GM21529 (cell line): ENCODE measurements at regions not wholly inside any gene's neighbourhood (a gene's known extent, or its start where the extent isn't known, plus 50 kb on each side); places are given as distances from the start of the nearest gene placed in this dataset.

ENCODE experiments used
- ATAC-seq: cut with Tn5 transposase; IDR thresholded peaks from one replicate; pipeline ENCODE4 v1.9.1; 2021; ENCODE audit not compliant: unreplicated experiment

DNA sequence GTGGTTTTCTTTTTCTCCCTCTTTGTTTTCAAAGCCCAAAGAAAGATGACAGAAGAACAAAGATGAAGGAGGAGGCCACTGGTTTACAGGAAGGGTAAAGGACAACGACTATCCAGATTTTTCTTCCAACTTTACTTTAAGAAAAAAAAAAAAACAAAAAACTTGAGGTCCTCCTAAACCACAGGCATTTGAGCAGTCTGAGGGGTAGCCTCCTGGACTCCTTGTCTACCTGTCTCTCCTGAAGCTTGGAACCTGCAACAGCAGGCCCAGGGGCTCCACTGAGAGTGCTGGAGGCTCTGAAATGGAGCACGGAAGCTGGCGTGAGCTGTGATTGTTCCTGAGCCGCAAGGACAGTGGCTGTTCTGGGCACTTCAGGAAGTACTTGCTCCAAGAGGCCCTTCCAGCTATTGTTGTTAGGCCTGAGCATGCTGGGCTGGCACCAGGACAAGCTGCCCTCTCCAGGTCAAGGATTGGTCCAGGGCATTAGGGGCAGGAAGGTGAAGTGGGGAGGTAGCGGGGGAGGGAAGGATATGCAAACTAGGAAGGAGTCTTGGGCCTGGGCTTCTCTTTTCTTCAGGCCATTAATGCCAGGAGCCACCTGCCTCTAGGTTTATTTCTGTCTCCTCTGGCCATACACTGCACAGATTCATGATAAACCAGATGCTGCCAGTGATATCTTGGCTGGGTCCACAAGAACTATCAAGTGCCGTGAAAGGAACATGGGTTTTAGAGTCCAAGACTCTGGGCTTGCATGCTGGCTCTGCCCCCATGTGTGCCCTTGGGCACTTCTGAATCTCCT, 147.3 kb downstream of the CCDC34 start:
- ATAC-seq: no peak

DNA sequence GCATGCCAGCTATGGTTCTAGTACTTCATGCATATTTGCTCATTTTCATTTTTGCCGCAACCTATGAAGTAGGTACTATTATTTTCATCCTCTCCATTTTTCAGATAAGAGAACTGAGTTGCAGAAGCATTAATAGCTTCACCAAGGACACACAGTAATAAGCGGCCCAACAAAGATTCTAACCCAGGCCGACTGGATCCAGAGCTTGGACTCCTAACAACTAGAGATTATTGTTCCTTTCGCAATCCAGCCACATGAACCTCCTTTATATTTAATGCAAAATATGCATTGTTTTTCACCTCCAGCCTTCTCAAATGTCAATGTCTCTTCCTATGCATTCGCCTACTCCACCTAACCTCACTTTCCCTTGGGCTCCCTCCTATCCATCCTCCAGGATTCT, 148.3 kb downstream of the CCDC34 start:
- no peak for ATAC-seq

GRCh38 chr11:27213232-27213660, 149.8 kb downstream of the CCDC34 start:
- ATAC-seq: peak; percentile 32

DNA sequence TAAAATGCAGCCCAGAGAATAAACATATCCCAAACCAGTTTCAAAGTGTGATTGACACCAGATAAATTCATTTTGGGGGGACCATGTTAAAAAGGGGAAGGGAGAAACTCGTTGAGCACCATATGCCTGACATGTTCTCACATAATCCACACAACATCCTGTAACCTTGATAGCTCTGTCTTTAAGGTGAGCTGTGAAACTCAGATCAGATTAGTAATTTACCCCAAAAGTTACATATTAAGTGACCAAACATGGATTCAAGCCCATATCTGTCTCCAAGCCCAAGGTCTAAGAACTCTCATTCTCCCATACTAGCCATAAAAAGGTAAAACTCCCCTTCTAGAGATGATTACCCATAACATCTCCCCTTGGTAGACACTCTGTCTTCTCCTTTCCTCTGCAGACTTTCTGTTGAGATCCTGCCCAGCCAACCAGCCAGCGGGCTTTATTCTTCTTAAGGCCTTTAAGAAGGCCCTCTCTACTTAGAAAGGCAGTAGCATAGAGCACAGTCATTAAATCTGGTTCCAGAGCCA, 150.7 kb downstream of the CCDC34 start:
- peak; percentile 30 for ATAC-seq

- ATAC-seq: no peak
Observed at GRCh38 chr11:27211370-27212127, 151.5 kb downstream of the CCDC34 start.

DNA sequence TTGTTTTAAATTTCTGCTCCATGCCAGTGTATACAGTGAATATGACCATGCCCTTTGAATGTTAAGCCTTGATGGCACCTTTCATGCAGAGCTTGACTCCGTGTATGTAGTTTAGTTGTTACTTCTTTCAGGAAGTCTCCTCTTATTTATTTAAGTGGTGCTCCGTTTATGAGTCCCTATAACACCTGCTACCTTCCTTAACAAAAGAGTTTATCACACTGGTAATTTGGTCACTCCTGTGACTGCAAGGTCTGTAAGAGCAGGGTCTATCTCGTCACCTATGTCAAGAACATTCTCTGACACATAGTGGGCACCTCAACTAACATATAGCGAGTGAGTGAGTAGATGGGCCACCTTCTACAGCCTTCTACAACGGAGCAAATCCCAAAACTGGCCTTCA, 152.5 kb downstream of the CCDC34 start:
- no peak for ATAC-seq

GRCh38 chr11:27209562-27210005, 153.4 kb downstream of the CCDC34 start:
- ATAC-seq: peak; percentile 48

DNA sequence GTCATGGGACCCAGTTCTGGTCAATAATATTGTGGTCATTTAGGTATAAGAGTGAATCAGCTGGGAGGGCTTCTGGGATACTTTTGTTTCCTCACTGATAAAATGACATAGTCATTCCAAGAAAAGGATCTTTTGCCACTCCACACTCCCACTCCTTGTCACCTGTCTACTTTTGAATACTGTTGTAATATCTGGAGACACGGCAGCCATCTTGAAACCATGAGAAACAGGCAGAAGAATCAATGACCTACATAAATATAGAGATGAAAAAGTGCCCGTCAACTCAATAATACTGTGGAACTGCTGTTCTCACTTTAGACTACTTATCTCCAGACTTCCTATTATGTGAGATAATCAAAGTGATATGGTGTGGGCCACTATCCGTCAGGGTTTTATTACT, 154.2 kb downstream of the CCDC34 start:
- ATAC-seq: no peak

GRCh38 chr11:27207025-27207650, 155.9 kb downstream of the CCDC34 start:
- ATAC-seq: no peak

DNA sequence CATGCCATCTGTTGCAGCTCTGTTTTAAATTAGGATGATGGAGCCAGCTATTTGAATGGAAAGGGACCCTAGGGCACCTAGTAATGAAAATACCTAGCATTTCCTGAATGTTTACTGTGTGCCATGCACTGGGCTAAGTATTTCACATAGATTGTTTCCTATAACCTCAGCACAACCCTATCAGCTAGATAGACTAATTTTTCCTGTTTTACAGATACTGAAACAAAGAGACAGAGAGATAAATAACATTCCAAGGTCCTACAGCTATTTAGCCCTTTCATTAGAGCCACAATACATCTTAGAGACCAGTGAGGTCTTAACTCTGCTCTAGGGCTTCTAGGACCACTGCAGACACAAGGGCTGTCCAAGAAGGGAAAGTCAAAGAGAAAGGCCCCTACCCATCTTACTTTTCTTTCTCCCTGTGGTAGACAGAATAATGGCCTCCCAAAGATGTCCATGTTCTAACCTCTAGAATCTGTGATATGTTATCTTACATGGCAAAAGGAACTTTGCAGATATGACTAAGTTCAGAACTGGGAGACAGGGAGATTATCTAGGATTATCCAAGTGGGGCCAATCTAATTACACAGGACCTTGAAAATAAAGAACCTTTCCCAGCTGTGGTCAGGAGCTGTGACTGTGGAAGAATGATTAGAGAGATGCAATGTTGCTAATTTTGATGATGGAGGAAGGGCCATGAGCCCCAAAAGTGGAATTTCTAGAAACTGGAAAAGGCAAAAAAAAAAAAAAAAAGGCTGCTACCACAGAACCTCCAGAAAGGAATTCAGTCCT, 157.0 kb downstream of the CCDC34 start:
- no peak for ATAC-seq

DNA sequence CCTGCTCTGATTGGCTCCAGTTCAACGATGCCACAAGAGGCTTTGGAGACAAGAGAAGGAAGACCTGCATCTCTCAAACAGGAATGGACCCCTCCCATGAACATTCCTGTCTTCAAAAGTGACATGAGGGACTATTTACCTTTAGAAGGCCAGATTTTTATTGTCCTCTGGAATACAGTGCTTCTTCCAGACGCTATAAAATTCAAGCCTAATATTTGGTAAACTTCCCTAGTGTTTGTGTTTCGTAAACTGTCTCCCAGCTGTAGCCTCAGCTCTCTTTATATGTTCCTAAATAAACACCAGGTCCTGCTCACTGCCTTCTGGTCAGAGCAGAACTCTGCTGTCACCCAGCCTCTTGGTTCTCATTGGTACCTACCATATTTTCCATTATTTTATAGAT, 157.8 kb downstream of the CCDC34 start:
- no peak for ATAC-seq

DNA sequence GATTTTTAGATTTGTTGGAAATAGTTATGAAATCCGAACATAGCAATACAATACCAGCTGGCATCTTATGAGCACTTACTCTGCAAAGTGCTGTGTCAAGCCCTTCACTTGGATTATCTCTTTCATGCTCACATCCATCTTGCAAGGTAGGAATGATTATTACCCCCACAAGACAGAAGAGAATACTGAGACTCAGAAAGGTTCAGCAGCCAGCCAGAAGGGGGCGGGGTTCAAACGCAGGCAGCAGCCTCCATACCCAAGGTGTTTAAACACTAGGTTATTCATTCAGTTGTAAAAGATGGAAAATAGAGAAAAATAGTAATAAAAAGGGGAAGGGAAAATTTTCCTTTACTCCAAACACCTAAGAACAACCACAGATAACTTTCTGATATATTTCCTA, 158.5 kb downstream of the CCDC34 start:
- ATAC-seq: no peak

- ATAC-seq: no peak
Observed at GRCh38 chr11:27203077-27203647, 159.9 kb downstream of the CCDC34 start.

DNA sequence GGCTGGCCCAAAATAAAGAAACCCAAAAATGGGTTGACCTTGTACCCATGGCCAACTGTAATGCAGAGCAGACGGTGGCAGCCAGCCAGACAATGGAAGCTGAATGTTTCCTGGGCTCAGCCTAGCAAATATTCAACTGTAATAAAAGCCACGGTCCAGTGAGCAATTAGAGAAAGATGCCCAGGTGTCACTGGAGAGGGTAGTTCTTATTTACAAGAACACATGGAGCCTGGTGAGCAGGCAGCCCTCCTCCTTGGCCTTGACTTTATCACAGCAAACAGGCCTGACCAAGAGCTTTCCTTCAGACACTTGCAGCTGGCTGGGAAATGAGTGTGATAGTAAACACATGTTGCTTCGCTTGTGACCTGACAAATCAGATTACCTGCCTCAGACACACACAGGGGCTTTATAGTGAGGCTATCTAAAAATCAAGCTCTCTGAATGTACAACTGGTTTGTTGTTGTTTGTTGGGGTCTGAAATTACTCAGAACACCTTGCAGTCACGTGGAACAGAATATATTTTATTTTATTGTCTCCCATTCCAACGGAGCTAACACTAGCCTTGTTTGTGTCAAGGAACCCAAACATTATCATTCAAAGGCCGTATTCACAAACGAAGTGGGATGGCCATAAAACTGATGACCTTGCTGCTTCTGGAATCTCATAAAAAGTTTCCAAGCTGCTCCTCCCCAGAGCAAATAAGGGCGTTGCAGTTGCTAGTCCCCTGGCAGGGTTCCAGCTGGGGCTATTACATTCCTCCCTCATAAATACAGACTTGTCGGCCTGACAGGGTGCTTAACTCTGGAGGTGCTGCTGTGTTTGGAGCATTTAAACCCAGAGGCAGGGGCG, 161.1 kb downstream of the BBOX1 start:
- no peak for ATAC-seq

DNA sequence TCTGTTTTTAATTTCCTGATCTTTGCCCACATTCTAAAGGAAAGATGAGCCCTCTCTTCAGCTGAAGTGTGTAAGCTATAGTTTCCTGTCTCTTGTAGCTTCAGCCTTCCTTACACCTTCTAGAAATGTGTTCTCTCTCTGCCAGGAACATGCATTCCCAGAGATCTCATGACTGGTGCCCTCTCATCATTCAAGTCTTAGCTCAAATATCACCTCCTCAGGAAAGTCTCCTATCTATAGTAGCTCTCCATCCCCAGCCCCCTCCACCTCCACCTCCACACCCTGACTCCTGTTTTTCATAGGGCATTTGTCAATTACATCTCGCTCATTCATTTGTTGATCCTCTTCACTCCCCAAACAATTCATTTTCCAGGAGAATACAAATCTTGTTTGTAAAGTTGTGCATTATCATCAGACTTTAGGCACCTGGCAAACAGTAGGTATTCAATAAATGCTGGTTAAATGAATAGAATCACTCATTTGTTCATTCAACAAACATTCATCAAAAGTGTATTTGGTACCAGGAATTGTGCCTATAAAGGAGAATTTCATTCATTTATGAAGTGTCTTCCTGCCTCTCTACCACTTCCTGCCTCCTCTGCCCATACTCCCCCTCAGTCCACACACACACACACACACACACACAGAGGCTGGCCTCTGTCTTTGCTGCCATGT, 160.3 kb downstream of the BBOX1 start:
- ATAC-seq: no peak

GRCh38 chr11:27196203-27196897, 155.7 kb downstream of the BBOX1 start:
- ATAC-seq: no peak

DNA sequence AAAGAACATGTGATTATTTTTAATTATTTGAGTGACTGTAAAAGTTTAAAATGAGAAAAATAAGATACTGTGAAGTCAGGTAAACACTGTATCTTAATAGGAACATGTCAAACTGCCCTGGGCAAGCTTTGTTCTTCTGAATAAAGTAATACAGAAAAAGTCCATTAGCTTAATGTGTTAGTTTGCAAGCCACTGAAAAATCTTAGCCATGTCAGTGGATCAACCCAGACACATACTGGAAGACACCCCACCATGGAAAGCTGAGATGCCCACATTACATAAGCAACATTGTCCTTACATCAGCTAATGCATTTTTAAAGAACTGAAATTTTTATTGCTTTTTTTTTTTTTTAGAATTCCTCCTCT, 155.2 kb downstream of the BBOX1 start:
- no peak for ATAC-seq

- no peak for ATAC-seq
Observed at GRCh38 chr11:27194976-27195375, 154.4 kb downstream of the BBOX1 start.
